GM10248 (cell line): ENCODE measurements at regions not wholly inside any gene's neighbourhood (a gene's known extent, or its start where the extent isn't known, plus 50 kb on each side); places are given as distances from the start of the nearest gene placed in this dataset.

Source experiments
- CTCF ChIA-PET: fragments of 300-600 bp; sonication (Branson Sonifier 250); formaldehyde crosslinking; extraction: SDS; loops from one replicate; lab custom pipeline; 2021; ENCODE audit warnings: antibody characterized with exemption; lab: Yijun Ruan, JAX
- POLR2A ChIA-PET: fragments of 350-650 bp; sonication (Branson Sonifier 250); formaldehyde crosslinking; extraction: SDS; loops from one replicate; lab custom pipeline; 2020; ENCODE audit warnings: antibody characterized with exemption; lab: Yijun Ruan, JAX
- DNase-seq: peaks from one replicate; pipeline ENCODE4 v3.0.0; 2012; ENCODE audit errors: extremely low spot score
- TF ChIP-seq, protein P1 (sequence below): IDR thresholded peaks from 2 replicates; pipeline ENCODE4 v1.5.1; 2012; ENCODE audit warnings: mild to moderate bottlenecking, low read depth; ENCODE audit errors: extremely low read depth, missing control alignments, control extremely low read depth

- ChIA-PET POLR2A (no interaction called here), CTCF (interaction anchor here (0.6 to 1.6 kb wide), 3 partner anchors 10 to 47 kb away, joined by 3 read pairs; no protein-coding TSS in a partner anchor)
- TF ChIP-seq, protein P1, sequence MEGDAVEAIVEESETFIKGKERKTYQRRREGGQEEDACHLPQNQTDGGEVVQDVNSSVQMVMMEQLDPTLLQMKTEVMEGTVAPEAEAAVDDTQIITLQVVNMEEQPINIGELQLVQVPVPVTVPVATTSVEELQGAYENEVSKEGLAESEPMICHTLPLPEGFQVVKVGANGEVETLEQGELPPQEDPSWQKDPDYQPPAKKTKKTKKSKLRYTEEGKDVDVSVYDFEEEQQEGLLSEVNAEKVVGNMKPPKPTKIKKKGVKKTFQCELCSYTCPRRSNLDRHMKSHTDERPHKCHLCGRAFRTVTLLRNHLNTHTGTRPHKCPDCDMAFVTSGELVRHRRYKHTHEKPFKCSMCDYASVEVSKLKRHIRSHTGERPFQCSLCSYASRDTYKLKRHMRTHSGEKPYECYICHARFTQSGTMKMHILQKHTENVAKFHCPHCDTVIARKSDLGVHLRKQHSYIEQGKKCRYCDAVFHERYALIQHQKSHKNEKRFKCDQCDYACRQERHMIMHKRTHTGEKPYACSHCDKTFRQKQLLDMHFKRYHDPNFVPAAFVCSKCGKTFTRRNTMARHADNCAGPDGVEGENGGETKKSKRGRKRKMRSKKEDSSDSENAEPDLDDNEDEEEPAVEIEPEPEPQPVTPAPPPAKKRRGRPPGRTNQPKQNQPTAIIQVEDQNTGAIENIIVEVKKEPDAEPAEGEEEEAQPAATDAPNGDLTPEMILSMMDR: no peak
- DNase-seq: no peak
Measured at GRCh38 chr3:63116922-63117321, 161.2 kb upstream of the SYNPR start.

DNA sequence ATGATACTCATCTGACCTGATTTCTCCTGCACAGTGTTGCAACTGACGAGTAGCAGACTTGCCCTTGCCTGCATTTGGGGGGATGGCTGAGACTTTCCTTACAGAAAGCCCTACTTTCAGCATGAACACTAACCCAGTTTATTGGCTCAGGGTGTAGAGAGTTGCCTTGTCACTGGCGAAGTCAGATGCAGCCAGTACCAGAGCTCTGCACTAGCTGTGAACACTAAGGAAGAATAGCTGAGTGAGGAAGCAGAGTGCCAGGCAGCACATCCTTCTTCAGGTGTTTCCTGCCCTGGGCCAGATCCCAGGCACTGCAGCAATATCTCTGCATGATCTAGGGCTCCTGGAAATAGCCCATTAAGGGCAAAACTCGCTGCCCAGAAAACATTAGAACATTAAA, 154.0 kb upstream of the SYNPR start:
- ChIA-PET CTCF (interaction anchor here (1.4 kb wide), 1 partner anchor 54 kb away, joined by 3 read pairs; no protein-coding TSS in a partner anchor), POLR2A (no interaction called here)
- TF ChIP-seq, protein P1: no peak

GRCh38 chr3:63126530-63126929, 151.6 kb upstream of the SYNPR start:
- CTCF ChIA-PET: no interaction called here
- no peak for DNase-seq
- TF ChIP-seq, protein P1: no peak
- POLR2A ChIA-PET: no interaction called here

More for the DNA sequence above, 154.0 kb upstream of the SYNPR start:
- DNase-seq: no peak

DNA sequence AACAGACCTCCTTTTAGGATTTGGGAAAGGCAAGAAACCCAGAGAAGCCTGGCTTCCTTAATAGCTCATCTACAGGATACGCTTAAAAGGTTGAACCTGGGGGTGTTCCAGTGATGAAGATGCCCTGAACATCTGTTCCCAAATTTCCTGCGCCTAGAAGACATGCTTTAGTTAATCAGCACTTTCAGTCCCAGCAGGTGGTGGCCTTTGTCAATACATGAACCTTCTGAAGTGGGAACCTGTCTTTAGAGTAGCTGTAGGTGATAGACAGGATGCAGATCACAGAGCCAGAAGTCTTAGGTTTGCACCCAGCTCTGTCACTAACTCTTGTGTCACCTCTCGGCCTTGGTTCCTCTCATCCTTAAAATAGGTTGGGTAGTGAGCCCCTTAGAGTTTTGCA, 149.7 kb upstream of the SYNPR start:
- CTCF ChIA-PET: interaction anchor here (1.3 to 1.4 kb wide), 2 partner anchors 16 to 25 kb away, joined by 3 read pairs; no protein-coding TSS in a partner anchor
- TF ChIP-seq, protein P1: no peak
- no peak for DNase-seq
- POLR2A ChIA-PET: no interaction called here

DNA sequence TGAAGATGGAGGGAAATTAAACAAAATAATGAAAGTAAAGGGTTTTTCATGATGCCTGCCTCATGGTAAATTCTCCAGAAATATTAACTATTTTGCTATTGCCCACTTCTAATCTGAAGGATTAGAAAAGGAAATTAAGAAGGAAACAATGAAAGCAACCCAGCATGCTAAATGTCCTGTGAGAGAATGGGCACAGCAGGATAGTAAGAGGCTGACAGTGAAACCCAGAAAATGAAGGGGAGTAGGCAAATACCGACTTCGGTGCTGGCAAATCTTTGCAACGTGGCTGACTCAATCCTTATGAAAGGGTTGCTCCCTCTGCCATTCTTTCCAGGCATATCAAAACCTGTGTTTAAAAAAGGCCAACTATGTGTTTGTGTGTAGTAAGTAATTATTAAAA, 147.5 kb upstream of the SYNPR start:
- POLR2A ChIA-PET: no interaction called here
- CTCF ChIA-PET: no interaction called here
- no peak for DNase-seq
- TF ChIP-seq, protein P1: no peak

DNA sequence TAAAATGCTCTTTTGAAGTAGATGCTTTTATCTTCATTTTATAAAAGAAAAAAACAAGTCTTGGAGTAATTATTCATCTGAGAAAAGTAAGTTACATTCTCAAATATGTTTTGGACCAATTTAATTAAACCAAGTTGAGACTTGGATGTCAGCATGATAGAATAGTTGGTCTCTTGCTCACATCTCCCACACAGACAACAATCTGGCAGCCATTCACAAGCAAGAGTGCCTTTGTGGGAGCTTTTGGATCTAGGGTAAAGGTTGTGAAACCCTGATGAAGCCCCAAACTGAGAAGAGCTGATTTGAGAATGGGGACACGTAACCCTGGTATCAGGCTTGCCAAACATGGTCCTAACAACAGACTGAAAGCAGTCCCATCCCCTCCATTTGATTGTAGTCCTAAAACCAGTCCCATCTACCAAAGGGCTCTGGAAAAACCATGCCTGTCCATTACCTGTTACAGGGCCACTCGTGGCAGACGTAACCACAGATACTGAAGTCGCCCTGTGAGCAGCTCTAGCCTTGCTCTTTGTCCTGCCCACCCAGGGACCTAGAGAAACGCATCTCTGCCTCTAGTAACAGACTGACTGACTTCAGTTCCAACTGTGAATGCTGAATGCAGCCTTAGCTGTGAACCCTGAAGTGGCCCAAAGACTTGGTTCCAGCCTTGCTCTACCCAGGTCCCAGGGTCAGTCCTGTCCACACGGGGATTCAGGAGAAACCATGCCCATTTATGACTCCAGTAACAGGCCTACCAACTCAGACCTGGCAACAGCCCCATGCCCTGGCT, 145.5 kb upstream of the SYNPR start:
- ChIA-PET CTCF (no interaction called here), POLR2A (interaction anchor here (0.6 kb wide), 1 partner anchor 26 kb away, joined by 5 read pairs; no protein-coding TSS in a partner anchor)
- TF ChIP-seq, protein P1: no peak
- DNase-seq: no peak
